OCI-LY1 (cell line): ENCODE measurements at regions not wholly inside any gene's neighbourhood (a gene's known extent, or its start where the extent isn't known, plus 50 kb on each side); places are given as distances from the start of the nearest gene placed in this dataset.

Experiments
- H2AFZ ChIP-seq: fragments of 200-600 bp; sonication (generic), shearing (Covaris generic); 2 replicates; pipeline ENCODE4 v1.6.0; 2014; ENCODE audit warnings: antibody characterized with exemption, mild to moderate bottlenecking, low read length
- H3F3A ChIP-seq: fragments of 200-600 bp; sonication (generic), shearing (Covaris generic); 2 replicates; pipeline ENCODE4 v1.6.0; 2014; ENCODE audit warnings: mild to moderate bottlenecking, antibody characterized with exemption, low read length, moderate library complexity; ENCODE audit not compliant: insufficient read depth
- H3K27ac ChIP-seq: fragments of 200-600 bp; sonication (generic); 2 replicates; pipeline ENCODE4 v1.5.1; 2014; ENCODE audit warnings: low read length, mixed run types, mild to moderate bottlenecking, low read depth; ENCODE audit not compliant: poor library complexity, severe bottlenecking
- H3K27me3 ChIP-seq: fragments of 200-600 bp; sonication (generic); 2 replicates; pipeline ENCODE4 v1.6.0; 2014; ENCODE audit warnings: antibody characterized with exemption, mild to moderate bottlenecking, low read length, moderate library complexity; ENCODE audit not compliant: insufficient read depth
- H3K36me3 ChIP-seq: fragments of 200-600 bp; sonication (generic); 2 replicates; pipeline ENCODE4 v1.6.1; 2014; ENCODE audit warnings: mild to moderate bottlenecking, antibody characterized with exemption, low read length, moderate library complexity, mixed read lengths; ENCODE audit not compliant: insufficient read depth
- H3K4me1 ChIP-seq: fragments of 200-600 bp; sonication (generic); 2 replicates; pipeline ENCODE4 v1.5.1; 2014; ENCODE audit warnings: mild to moderate bottlenecking, low read length, moderate library complexity; ENCODE audit not compliant: insufficient read depth, severe bottlenecking
- H3K4me2 ChIP-seq: fragments of 200-600 bp; sonication (generic), shearing (Covaris generic); 2 replicates; pipeline ENCODE4 v1.6.1; 2014; ENCODE audit warnings: low read length
- H3K4me3 ChIP-seq: fragments of 200-600 bp; sonication (generic); 2 replicates; pipeline ENCODE4 v1.5.1; 2014; ENCODE audit warnings: low read length, low read depth, mild to moderate bottlenecking, mixed read lengths; ENCODE audit not compliant: poor library complexity, severe bottlenecking
- H3K79me2 ChIP-seq: fragments of 200-600 bp; shearing (Covaris generic); 2 replicates; pipeline ENCODE4 v1.6.1; 2016; ENCODE audit warnings: mixed run types, low read length, mixed read lengths; ENCODE audit not compliant: insufficient read depth
- H3K9ac ChIP-seq: fragments of 200-600 bp; sonication (generic), shearing (Covaris generic); 2 replicates; pipeline ENCODE4 v1.6.1; 2014; ENCODE audit warnings: mild to moderate bottlenecking, low read length, mixed read lengths
- H3K9me2 ChIP-seq: fragments of 200-600 bp; sonication (generic), shearing (Covaris generic); 2 replicates; pipeline ENCODE4 v1.6.1; 2014; ENCODE audit warnings: low read depth, mild to moderate bottlenecking, low read length, mixed read lengths
- H3K9me3 ChIP-seq: fragments of 200-600 bp; shearing (Covaris generic); 2 replicates; pipeline ENCODE4 v1.6.1; 2014; ENCODE audit warnings: low read length, mixed read lengths
- H4K20me1 ChIP-seq: fragments of 200-600 bp; sonication (generic), shearing (Covaris generic); 2 replicates; pipeline ENCODE4 v1.6.0; 2016; ENCODE audit warnings: mild to moderate bottlenecking, low read length; ENCODE audit not compliant: insufficient read depth
- TF ChIP-seq, protein P1 (sequence below): fragments of 200-600 bp; sonication (generic), shearing (Covaris generic); IDR thresholded peaks from 2 replicates; pipeline ENCODE4 v1.5.1; 2017; ENCODE audit warnings: mild to moderate bottlenecking, antibody characterized with exemption, low read length, moderate library complexity, mixed read lengths

DNA sequence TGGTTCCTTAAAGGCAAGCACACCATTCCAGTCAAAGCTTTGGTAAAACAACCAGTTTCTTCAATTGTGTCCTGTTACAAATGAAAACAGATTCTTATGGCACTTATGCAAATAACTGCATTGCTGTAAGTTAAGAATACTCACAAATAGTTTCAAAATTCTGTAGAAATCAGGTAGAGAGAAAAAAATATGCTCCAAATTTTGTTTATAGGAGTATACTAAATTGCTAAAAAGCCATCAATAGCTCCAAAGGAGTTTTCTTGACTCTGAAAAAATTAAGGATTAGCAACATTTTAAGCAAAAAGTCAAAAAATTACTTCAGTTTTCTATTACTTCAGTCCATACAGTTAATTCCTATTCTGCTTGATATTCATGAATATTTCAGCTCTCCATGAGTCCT is 51.3 kb upstream of the KAT6B start:
- Histone ChIP-seq H3K27me3 (no peaks in the 10 kb centered on the region), H3K27ac (no peak overlapping the region), H3K4me3 (no peak overlapping the region), H2AFZ (no peak overlapping the region), H3K4me2 (no peak overlapping the region), H3K4me1 (peaks cover 13% of the 10 kb centered on the region), H3K79me2 (no peaks in the 10 kb centered on the region), H3K36me3 (no peaks in the 10 kb centered on the region; the same call in 1 of the 2 replicates), H3F3A (no peaks in the 10 kb centered on the region), H3K9ac (no peak overlapping the region), H3K9me2 (no peaks in the 10 kb centered on the region), H4K20me1 (no peaks in the 10 kb centered on the region), H3K9me3 (peaks cover 28% of the 10 kb centered on the region)
- TF ChIP-seq, protein P1, sequence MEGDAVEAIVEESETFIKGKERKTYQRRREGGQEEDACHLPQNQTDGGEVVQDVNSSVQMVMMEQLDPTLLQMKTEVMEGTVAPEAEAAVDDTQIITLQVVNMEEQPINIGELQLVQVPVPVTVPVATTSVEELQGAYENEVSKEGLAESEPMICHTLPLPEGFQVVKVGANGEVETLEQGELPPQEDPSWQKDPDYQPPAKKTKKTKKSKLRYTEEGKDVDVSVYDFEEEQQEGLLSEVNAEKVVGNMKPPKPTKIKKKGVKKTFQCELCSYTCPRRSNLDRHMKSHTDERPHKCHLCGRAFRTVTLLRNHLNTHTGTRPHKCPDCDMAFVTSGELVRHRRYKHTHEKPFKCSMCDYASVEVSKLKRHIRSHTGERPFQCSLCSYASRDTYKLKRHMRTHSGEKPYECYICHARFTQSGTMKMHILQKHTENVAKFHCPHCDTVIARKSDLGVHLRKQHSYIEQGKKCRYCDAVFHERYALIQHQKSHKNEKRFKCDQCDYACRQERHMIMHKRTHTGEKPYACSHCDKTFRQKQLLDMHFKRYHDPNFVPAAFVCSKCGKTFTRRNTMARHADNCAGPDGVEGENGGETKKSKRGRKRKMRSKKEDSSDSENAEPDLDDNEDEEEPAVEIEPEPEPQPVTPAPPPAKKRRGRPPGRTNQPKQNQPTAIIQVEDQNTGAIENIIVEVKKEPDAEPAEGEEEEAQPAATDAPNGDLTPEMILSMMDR, result no peak
